Kidney (tissue), 13 donors: ENCODE measurements at regions not wholly inside any gene's neighbourhood (a gene's known extent, or its start where the extent isn't known, plus 50 kb on each side); places are given as distances from the start of the nearest gene placed in this dataset.
A peak's percentile ranks its signal among the peaks of the same experiment; 100 is the strongest.

Experiments used
- DNase-seq, 5 donors: peaks; one replicate each; pipeline ENCODE4 v3.0.0-alpha.2; 2013 to 2020
- FAIRE-seq: peaks from 2 replicates; lab custom pipeline; 2012; peaks lifted over from hg19 to GRCh38; lab: Jason Lieb, UNC
- H3K27ac ChIP-seq, 2 donors: one replicate each; pipeline ENCODE4 v1.7.0; 2013; ENCODE audit warnings: low read depth in 2 of 2, low read length in 2 of 2, inconsistent platforms in 1 of 2
- H3K27me3 ChIP-seq: one replicate; pipeline ENCODE4 v1.7.1; 2013; ENCODE audit warnings: low read length, inconsistent platforms; ENCODE audit not compliant: control insufficient read depth, insufficient read depth
- H3K36me3 ChIP-seq, 3 donors: one replicate each; pipeline versions ENCODE4 v1.7.0 to v1.7.1; 2013; ENCODE audit warnings: low read length in 3 of 3, control low read depth in 1 of 3, inconsistent platforms in 1 of 3; ENCODE audit not compliant: insufficient read depth in 3 of 3, control insufficient read depth in 2 of 3
- H3K4me1 ChIP-seq, 3 donors: one replicate each; pipeline versions ENCODE4 v1.7.0 to v1.7.1; 2013; ENCODE audit warnings: low read length in 3 of 3, inconsistent platforms in 1 of 3, low read depth in 1 of 3; ENCODE audit not compliant: control insufficient read depth in 2 of 3, insufficient read depth in 2 of 3
- H3K4me3 ChIP-seq, 3 donors: one replicate each; pipeline versions ENCODE4 v1.7.0 to v1.8.1; 2013; ENCODE audit warnings: low read length in 3 of 3, control low read depth in 1 of 3, inconsistent platforms in 1 of 3
- H3K9ac ChIP-seq, 3 donors: one replicate each; pipeline versions ENCODE4 v1.7.0 to v1.7.1; 2013; ENCODE audit warnings: low read length in 3 of 3, control low read depth in 1 of 3, inconsistent platforms in 1 of 3
- H3K9me3 ChIP-seq, 3 donors: one replicate each; pipeline versions ENCODE4 v1.7.0 to v1.7.1; 2013; ENCODE audit warnings: low read length in 3 of 3, control low read depth in 1 of 3, inconsistent platforms in 1 of 3; ENCODE audit not compliant: control insufficient read depth in 2 of 3, insufficient read depth in 1 of 3
- intact Hi-C: fragments of 100-400 bp; cut with DNase I; formaldehyde crosslinking; loops from one replicate; pipeline ENCODE4 v1.11.1; 2022
- TF ChIP-seq, protein P1 (sequence below): IDR thresholded peaks from 3 replicates; pipeline ENCODE4 v1.5.1; 2012; ENCODE audit warnings: mild to moderate bottlenecking, moderate library complexity, borderline replicate concordance; ENCODE audit not compliant: insufficient read depth; ENCODE audit errors: extremely low read depth
- donor health status: control.
- donor health status: control.
- donor health status: control.
- donor health status: control.
- donor health status: control.
- donor health status: DM: yes; HTN: yes; CAD: no.
- donor health status: Normal renal cell carcinoma (clear cell type).

DNA sequence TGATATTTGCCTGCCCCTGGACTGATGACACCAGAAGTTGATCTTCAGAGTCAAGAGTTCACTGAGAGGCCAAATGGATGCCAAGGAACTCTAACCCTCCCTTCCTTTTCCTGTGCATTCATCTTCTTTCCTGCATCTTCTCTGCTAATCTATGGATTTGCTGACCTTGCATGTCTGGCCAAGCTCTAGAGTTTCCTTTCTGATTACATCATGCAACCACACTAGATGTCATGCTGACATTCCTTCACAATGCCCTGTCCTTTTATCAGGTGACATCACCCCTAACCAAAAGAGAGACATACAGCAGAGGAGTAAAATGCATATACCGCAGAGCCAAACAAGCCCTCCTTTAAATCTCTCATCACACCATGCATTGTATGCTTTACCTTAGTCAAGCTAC, 487.6 kb downstream of the TFAP2A start:
- H3K9ac ChIP-seq: no peak overlapping the region
- no peaks in the 10 kb centered on the region for H3K27me3 ChIP-seq
- H3K27ac ChIP-seq: no peak overlapping the region
- H3K4me3 ChIP-seq: no peak overlapping the region
- TF ChIP-seq, protein P1, sequence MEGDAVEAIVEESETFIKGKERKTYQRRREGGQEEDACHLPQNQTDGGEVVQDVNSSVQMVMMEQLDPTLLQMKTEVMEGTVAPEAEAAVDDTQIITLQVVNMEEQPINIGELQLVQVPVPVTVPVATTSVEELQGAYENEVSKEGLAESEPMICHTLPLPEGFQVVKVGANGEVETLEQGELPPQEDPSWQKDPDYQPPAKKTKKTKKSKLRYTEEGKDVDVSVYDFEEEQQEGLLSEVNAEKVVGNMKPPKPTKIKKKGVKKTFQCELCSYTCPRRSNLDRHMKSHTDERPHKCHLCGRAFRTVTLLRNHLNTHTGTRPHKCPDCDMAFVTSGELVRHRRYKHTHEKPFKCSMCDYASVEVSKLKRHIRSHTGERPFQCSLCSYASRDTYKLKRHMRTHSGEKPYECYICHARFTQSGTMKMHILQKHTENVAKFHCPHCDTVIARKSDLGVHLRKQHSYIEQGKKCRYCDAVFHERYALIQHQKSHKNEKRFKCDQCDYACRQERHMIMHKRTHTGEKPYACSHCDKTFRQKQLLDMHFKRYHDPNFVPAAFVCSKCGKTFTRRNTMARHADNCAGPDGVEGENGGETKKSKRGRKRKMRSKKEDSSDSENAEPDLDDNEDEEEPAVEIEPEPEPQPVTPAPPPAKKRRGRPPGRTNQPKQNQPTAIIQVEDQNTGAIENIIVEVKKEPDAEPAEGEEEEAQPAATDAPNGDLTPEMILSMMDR: no peak
- FAIRE-seq (no peak), DNase-seq (no peak)
- no peaks in the 10 kb centered on the region for H3K4me1 ChIP-seq
- no peaks in the 10 kb centered on the region for H3K36me3 ChIP-seq
- intact Hi-C loops: no loop called here
- no peaks in the 10 kb centered on the region for H3K9me3 ChIP-seq

DNA sequence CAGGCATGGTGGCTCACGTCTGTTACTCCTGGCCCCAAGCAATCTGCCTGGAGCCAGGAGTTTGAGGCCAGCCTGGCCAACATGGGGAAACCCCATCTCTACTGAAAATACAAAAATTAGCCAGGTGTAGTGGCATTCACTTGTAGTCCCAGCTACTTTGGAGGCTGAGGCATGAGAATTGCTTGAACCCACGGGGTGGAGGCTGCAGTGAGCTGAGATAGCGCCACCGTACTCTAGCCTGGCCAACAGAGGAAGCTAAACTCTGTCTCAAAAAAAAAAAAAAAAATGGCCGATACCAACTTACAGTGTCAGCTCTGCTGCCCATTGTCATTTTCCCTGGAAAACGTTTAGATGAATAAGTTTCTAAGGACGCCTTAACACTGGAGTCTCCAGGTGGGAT, 489.9 kb downstream of the TFAP2A start:
- FAIRE-seq: no peak

DNA sequence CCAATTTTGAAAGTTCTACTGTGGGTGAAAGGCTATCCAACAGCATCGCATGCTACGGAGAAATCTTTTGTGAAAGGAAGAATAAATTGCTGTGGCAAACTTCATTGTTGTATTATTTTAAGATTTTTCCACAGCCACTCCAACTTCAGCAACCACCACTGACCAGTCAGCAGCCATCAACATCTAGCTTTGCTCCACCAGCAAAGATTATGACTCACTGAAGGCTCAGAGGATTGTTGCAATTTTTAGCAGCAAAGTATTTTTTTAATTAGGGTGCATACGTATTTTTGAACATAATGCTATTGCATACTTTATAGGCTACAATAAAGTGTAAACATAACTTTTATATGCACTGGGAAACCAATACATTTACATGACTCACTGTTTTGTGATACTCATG, 493.5 kb downstream of the TFAP2A start:
- FAIRE-seq (no peak), DNase-seq (no peak)
- H3K27me3 ChIP-seq: no peaks in the 10 kb centered on the region
- TF ChIP-seq, protein P1: no peak
- H3K36me3 ChIP-seq: no peaks in the 10 kb centered on the region
- intact Hi-C loops: no loop called here
- H3K4me3 ChIP-seq: no peak overlapping the region
- no peak overlapping the region for H3K9ac ChIP-seq
- no peaks in the 10 kb centered on the region for H3K9me3 ChIP-seq
- H3K4me1 ChIP-seq: no peaks in the 10 kb centered on the region
- H3K27ac ChIP-seq: no peak overlapping the region

More for the DNA sequence above, 489.9 kb downstream of the TFAP2A start:
- Histone ChIP-seq H3K27ac (no peak overlapping the region), H3K27me3 (no peaks in the 10 kb centered on the region), H3K9ac (no peak overlapping the region), H3K4me1 (no peaks in the 10 kb centered on the region), H3K4me3 (no peak overlapping the region), H3K9me3 (no peaks in the 10 kb centered on the region), H3K36me3 (no peaks in the 10 kb centered on the region)
- intact Hi-C loops: no loop called here
- no peak for DNase-seq
- TF ChIP-seq, protein P1: no peak

DNA sequence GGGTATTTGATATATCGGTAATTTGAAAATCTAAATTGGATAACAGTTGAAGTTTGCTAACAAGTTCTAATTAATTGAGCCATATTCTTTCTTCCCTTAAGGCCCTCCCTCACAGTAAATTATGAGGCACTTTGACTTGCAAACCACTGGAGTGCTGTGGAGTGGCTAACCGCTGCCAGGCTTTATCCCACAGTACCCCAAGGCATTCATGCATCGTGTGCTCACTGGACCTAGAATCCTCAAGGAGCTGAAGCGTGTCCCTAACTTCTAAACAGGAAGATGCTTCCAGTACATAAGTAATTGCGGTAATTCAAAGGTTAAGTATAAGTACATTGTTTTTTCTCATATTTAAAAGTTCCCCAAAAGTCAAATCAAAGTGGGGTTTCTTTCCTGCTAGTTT, 499.9 kb downstream of the TFAP2A start:
- intact Hi-C loops: no loop called here
- TF ChIP-seq, protein P1: no peak
- Histone ChIP-seq H3K4me1 (no peaks in the 10 kb centered on the region), H3K36me3 (no peaks in the 10 kb centered on the region), H3K9me3 (no peaks in the 10 kb centered on the region), H3K4me3 (no peak overlapping the region), H3K9ac (no peak overlapping the region), H3K27ac (no peak overlapping the region), H3K27me3 (no peaks in the 10 kb centered on the region)
- DNase-seq (peak in 3 of 5 donors; percentile 22 to 68 (median 64)), FAIRE-seq (no peak)
